T-cell (primary cell): ENCODE measurements at regions not wholly inside any gene's neighbourhood (a gene's known extent, or its start where the extent isn't known, plus 50 kb on each side); places are given as distances from the start of the nearest gene placed in this dataset.

Experiments used
- ATAC-seq, 4 experiments: fragments of 200-7000 bp in 3 of 4; fragments of 150-1000 bp in 1 of 4; cut with Tn5 transposase; replicated peaks in 1 of 4; 1 replicate in 3 of 4; 2 replicates in 1 of 4; pipeline ENCODE4 v1.10.0; 2021; ENCODE audit warnings: moderate library complexity in 3 of 4, mild to moderate bottlenecking in 2 of 4, moderate number of reproducible peaks in 1 of 4
- CTCF ChIA-PET, 2 donors: fragments of 300-600 bp; sonication (Branson Sonifier 250); formaldehyde crosslinking; loops; one replicate each; lab custom pipeline; 2022; ENCODE audit warnings: antibody characterized with exemption in 2 of 2; lab: Charles Lee
- POLR2A ChIA-PET, 2 donors: fragments of 300-600 bp; sonication (Branson Sonifier 250); formaldehyde crosslinking; loops; one replicate each; lab custom pipeline; 2022; ENCODE audit warnings: antibody characterized with exemption in 2 of 2; lab: Charles Lee
- DNase-seq, 35 experiments: peaks; one replicate each; pipeline versions ENCODE4 v3.0.0 to v3.0.0-alpha.2; 2013 to 2023
- H3K27ac ChIP-seq: one replicate; pipeline ENCODE4 v1.5.1; 2013; ENCODE audit warnings: low read length
- H3K27me3 ChIP-seq, 2 experiments: replicated peaks in 1 of 2; 1 replicate in 1 of 2; 2 replicates in 1 of 2; pipeline versions ENCODE4 v1.6.1 to v1.7.0; 2013; ENCODE audit warnings: low read length in 1 of 2, mixed read lengths in 1 of 2; ENCODE audit not compliant: control insufficient read depth in 2 of 2, insufficient read depth in 2 of 2; ENCODE audit errors: extremely low read depth in 1 of 2
- H3K36me3 ChIP-seq, 2 donors: 1 replicate in 1 of 2; 2 replicates in 1 of 2; pipeline versions ENCODE4 v1.6.1 to v1.7.0; 2013; ENCODE audit warnings: low read length in 1 of 2; ENCODE audit not compliant: control insufficient read depth in 2 of 2, insufficient read depth in 1 of 2; ENCODE audit errors: extremely low read depth in 1 of 2
- H3K4me1 ChIP-seq, 2 experiments: 1 replicate in 1 of 2; 2 replicates in 1 of 2; pipeline versions ENCODE4 v1.6.1 to v1.7.0; 2013; ENCODE audit warnings: low read length in 2 of 2, mixed read lengths in 1 of 2; ENCODE audit not compliant: insufficient read depth in 2 of 2, control insufficient read depth in 1 of 2; ENCODE audit errors: extremely low read depth in 1 of 2
- H3K4me3 ChIP-seq, 2 donors: 1 replicate in 1 of 2; 2 replicates in 1 of 2; pipeline versions ENCODE4 v1.5.1 to v1.7.0; 2013; ENCODE audit warnings: mild to moderate bottlenecking in 2 of 2, low read length in 1 of 2, moderate library complexity in 1 of 2; ENCODE audit not compliant: control insufficient read depth in 1 of 2; ENCODE audit errors: extremely low read depth in 1 of 2
- H3K9me3 ChIP-seq: 2 replicates; pipeline ENCODE4 v1.7.0; 2013
- H3K27ac Mint-ChIP-seq, 2 donors: one replicate each; pipeline ENCODE4 v1.8.0; 2020 to 2021; ENCODE audit warnings: mild to moderate bottlenecking in 2 of 2, mixed read lengths in 2 of 2
- H3K27me3 Mint-ChIP-seq, 2 donors: one replicate each; pipeline ENCODE4 v1.8.0; 2021 to 2022; ENCODE audit warnings: mixed read lengths in 2 of 2
- H3K36me3 Mint-ChIP-seq: one replicate; pipeline ENCODE4 v1.8.0; 2021; ENCODE audit warnings: mixed read lengths
- H3K4me1 Mint-ChIP-seq, 3 donors: one replicate each; pipeline ENCODE4 v1.8.0; 2020 to 2022; ENCODE audit warnings: mixed read lengths in 3 of 3, mild to moderate bottlenecking in 1 of 3
- H3K4me3 Mint-ChIP-seq, 3 donors: one replicate each; pipeline ENCODE4 v1.8.0; 2020 to 2022; ENCODE audit warnings: mild to moderate bottlenecking in 3 of 3, mixed read lengths in 3 of 3, moderate library complexity in 3 of 3
- H3K9me3 Mint-ChIP-seq, 3 donors: one replicate each; pipeline ENCODE4 v1.8.0; 2020 to 2022; ENCODE audit warnings: mixed read lengths in 3 of 3
- whole genome bisulfite sequencing: methylation state at CpG from one replicate; pipeline ENCODE4 v1.1.5; 2013; ENCODE audit warnings: missing lambda C conversion rate; ENCODE audit not compliant: insufficient coverage; 5-methylcytosine and 5-hydroxymethylcytosine counted together

DNA sequence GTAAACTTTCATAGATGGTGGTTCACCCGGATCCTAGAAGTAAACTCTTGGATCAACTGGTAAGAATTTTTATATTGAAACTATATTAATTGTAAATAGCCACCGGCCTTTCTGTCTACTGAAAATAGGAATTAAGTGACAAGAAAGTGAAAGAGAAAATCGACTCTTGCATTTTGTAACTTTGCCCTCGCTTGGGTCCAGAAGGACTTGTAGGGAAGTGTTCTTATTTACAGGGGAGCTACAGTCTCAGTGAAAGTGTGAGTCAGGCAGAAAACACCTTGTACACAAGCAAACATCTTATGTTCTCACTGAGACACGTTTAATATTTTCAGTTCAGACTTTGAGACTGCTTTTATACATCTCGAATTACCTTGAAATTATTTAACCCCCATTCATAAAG lies 238.9 kb downstream of the BLID start:
- Mint-ChIP-seq H3K9me3 (no peaks in the 10 kb centered on the region), H3K4me3 (no peak overlapping the region), H3K36me3 (no peaks in the 10 kb centered on the region), H3K27me3 (peaks cover 0 to 3% of the 10 kb centered on the region in 2 donors), H3K27ac (no peak overlapping the region), H3K4me1 (no peaks in the 10 kb centered on the region)
- Histone ChIP-seq H3K27me3 (no peaks in the 10 kb centered on the region), H3K36me3 (no peaks in the 10 kb centered on the region), H3K27ac (no peak overlapping the region), H3K9me3 (no peaks in the 10 kb centered on the region), H3K4me1 (no peaks in the 10 kb centered on the region), H3K4me3 (no peak overlapping the region)
- ChIA-PET CTCF (no interaction called here), POLR2A (no interaction called here)
- WGBS = no CpG with 5 or more reads among the region's 6 CpGs
- ATAC-seq (no peak), DNase-seq (no peak)

DNA sequence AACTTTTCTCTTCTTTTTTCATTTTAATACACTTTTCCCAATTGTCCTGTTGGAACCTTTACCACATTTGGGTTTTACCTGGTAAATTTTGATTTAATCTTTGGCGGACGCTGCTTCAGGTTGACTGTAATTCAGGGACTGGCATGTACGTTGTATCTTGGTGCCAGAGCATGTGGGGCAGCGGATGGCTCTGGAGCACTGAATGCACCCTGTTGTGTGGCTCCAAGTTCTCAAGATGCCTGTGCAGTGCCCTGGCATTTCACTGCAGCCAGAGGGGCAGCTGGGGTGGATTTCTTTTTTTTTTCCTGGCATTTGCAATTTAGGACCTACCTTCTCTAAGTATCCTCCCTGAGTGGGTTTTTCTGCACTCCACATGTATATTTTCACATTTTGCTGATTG lies 242.2 kb downstream of the BLID start:
- POLR2A ChIA-PET = no interaction called here
- Histone ChIP-seq H3K27ac (no peak overlapping the region), H3K4me3 (no peak overlapping the region), H3K9me3 (no peaks in the 10 kb centered on the region), H3K36me3 (no peaks in the 10 kb centered on the region), H3K4me1 (no peaks in the 10 kb centered on the region), H3K27me3 (no peaks in the 10 kb centered on the region)
- Mint-ChIP-seq H3K4me1 (no peaks in the 10 kb centered on the region), H3K27ac (no peak overlapping the region), H3K36me3 (no peaks in the 10 kb centered on the region), H3K4me3 (no peak overlapping the region), H3K9me3 (no peaks in the 10 kb centered on the region), H3K27me3 (no peaks in the 10 kb centered on the region)
- CTCF ChIA-PET = no interaction called here
- WGBS = 96% methylated on average over 4 of the region's 4 CpGs
- DNase-seq = no peak
- ATAC-seq = no peak

DNA sequence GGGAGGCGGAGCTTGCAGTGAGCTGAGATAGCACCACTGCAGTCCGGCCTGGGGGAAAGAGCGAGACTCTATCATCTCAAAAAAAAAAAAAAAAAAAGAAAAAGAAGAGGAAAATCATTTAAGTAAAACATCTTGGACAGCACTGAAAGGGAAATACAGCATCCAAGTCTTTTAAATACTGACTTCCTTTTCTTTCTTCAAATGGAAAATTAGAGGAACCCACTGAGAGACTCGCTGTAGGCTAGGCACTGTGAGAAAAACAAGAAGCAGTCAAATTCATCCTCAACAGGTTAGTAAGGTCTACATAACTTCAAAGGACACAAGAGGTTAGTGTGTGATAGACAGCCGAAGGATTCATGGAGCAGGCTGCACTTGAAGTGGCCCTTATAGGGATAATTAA lies 243.7 kb downstream of the BLID start:
- CTCF ChIA-PET = no interaction called here
- no peak overlapping the region for H3K4me3 ChIP-seq
- no peak overlapping the region for H3K4me3 Mint-ChIP-seq
- H3K9me3 Mint-ChIP-seq = no peaks in the 10 kb centered on the region
- H3K27ac Mint-ChIP-seq = no peak overlapping the region
- ATAC-seq = no peak
- H3K9me3 ChIP-seq = no peaks in the 10 kb centered on the region
- no peaks in the 10 kb centered on the region for H3K36me3 Mint-ChIP-seq
- no CpG with 5 or more reads among the region's 5 CpGs for WGBS
- POLR2A ChIA-PET = no interaction called here
- no peaks in the 10 kb centered on the region for H3K36me3 ChIP-seq
- H3K27me3 Mint-ChIP-seq = no peaks in the 10 kb centered on the region
- no peaks in the 10 kb centered on the region for H3K4me1 ChIP-seq
- DNase-seq = no peak
- no peaks in the 10 kb centered on the region for H3K4me1 Mint-ChIP-seq
- H3K27me3 ChIP-seq = no peaks in the 10 kb centered on the region
- no peak overlapping the region for H3K27ac ChIP-seq

DNA sequence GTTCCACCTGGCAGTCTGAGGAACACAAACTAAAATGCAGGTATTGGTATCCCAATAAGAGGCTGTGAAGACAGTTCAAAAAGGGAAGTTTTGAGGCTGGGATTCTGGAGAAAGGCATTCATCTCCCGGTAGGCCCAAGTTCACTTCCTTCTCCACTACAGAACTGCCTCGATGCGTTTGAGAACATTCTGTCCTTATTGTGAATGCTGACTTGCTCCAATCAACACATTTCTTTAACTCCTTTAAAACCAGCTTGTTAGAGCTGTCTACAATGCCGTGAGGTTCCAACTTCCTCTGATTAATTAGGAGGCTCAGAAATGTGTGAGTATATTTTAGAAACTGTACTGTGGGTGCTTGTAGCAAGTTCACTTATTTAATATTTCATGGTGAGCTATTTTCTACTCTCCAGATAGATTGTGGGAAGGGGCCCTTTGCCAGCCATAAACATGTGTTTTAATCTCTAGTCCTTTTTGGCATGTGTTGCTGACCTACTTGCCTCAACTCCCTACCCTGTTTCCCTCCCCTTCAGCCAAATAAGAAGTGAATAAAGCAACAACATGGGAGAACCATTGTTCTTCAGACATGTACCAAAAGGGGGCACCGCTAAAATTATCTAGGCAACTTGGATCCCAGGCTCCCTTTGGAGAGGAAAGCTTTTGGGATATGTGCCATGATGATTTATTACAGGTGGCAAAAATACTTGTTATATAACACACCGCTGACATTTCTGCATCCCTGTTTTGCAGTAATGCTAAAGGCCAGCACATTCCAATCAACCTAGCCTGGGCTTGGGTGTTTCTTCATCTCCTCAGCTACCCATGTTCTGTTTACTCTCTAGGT lies 245.6 kb downstream of the BLID start:
- no peaks in the 10 kb centered on the region for H3K27me3 Mint-ChIP-seq
- no peak overlapping the region for H3K27ac ChIP-seq
- H3K27me3 ChIP-seq = no peaks in the 10 kb centered on the region
- H3K4me3 ChIP-seq = no peak overlapping the region
- H3K4me3 Mint-ChIP-seq = no peak overlapping the region
- H3K4me1 Mint-ChIP-seq = no peaks in the 10 kb centered on the region
- ChIA-PET CTCF (no interaction called here), POLR2A (no interaction called here)
- no peaks in the 10 kb centered on the region for H3K36me3 ChIP-seq
- peaks cover 0 to 8% (median 2%) of the 10 kb centered on the region in 3 donors for H3K9me3 Mint-ChIP-seq
- H3K4me1 ChIP-seq = no peaks in the 10 kb centered on the region
- WGBS = no CpG with 5 or more reads among the region's 6 CpGs
- DNase-seq = no peak
- H3K36me3 Mint-ChIP-seq = no peaks in the 10 kb centered on the region
- ATAC-seq = no peak
- H3K27ac Mint-ChIP-seq = no peak overlapping the region
- no peaks in the 10 kb centered on the region for H3K9me3 ChIP-seq

DNA sequence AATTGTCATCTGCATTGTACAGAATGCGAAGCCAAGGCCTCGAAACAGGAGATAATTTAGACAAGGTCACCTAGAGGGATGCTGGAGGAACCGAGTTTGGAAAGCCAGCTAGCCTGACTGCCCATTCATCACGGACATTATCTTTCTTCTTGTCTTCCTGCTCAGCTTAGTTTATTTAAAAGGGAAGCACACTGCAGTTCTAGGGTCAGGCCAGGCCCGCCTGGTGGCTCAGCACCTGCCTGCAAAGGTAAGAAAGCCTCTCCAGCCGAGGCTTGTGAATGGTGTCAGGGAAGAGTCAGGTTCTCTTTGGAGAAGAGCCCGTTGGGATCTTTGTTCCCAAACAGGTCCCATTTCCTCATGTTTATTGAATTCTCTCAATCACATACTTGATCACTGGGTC lies 246.5 kb downstream of the BLID start:
- H3K36me3 Mint-ChIP-seq = no peaks in the 10 kb centered on the region
- no peaks in the 10 kb centered on the region for H3K27me3 Mint-ChIP-seq
- Histone ChIP-seq H3K4me3 (no peak overlapping the region), H3K27ac (no peak overlapping the region), H3K27me3 (no peaks in the 10 kb centered on the region), H3K4me1 (no peaks in the 10 kb centered on the region), H3K36me3 (no peaks in the 10 kb centered on the region), H3K9me3 (no peaks in the 10 kb centered on the region)
- CTCF ChIA-PET = no interaction called here
- WGBS = 86% methylated on average over 3 of the region's 7 CpGs
- POLR2A ChIA-PET = no interaction called here
- peaks cover 0 to 13% (median 4%) of the 10 kb centered on the region in 3 donors for H3K9me3 Mint-ChIP-seq
- ATAC-seq (no peak), DNase-seq (no peak)
- no peak overlapping the region for H3K4me3 Mint-ChIP-seq
- H3K4me1 Mint-ChIP-seq = no peaks in the 10 kb centered on the region
- no peak overlapping the region for H3K27ac Mint-ChIP-seq

DNA sequence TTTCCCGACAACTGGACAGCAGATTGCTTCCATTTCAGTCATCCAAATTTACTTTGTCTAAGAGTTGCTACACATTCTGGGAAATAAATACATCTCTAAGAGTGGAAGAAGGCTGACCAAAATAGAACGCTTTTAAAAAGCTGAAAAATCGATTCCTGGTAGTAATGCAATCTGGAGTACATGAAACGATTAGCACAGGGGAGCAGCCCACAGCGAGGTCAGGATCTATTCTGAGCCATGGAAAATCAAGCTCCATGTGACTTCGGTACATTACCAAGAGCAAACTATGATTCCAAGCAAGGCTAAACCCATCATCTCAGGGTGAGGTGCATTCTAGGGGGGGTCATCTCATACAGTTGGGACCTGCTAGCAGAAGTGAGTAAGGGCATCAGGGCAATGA lies 249.3 kb downstream of the BLID start:
- POLR2A ChIA-PET = no interaction called here
- DNase-seq (no peak), ATAC-seq (no peak)
- Mint-ChIP-seq H3K27me3 (no peaks in the 10 kb centered on the region), H3K27ac (no peak overlapping the region), H3K4me3 (no peak overlapping the region), H3K4me1 (no peaks in the 10 kb centered on the region), H3K36me3 (no peaks in the 10 kb centered on the region), H3K9me3 (peaks cover under 1 to 26% (median 4%) of the 10 kb centered on the region in 3 donors)
- Histone ChIP-seq H3K36me3 (no peaks in the 10 kb centered on the region), H3K27me3 (no peaks in the 10 kb centered on the region), H3K9me3 (no peaks in the 10 kb centered on the region), H3K4me3 (no peak overlapping the region), H3K27ac (no peak overlapping the region), H3K4me1 (no peaks in the 10 kb centered on the region)
- CTCF ChIA-PET = no interaction called here
- 89% methylated on average over 3 of the region's 6 CpGs for WGBS
